ENCODE measurements at regions not wholly inside any gene's neighbourhood (a gene's known extent, or its start where the extent isn't known, plus 50 kb on each side); places are given as distances from the start of the nearest gene placed in this dataset.

- Histone ChIP-seq H3K4me1 (ENCODE audit: control insufficient read depth in 4 of 4, insufficient read depth in 4 of 4, low read length in 3 of 4) (no peaks in the 10 kb centered on the region), H3K9ac (ENCODE audit: low read depth in 1 of 2, low read length in 2 of 2) (no peak overlapping the region), H3K36me3 (ENCODE audit: control insufficient read depth in 4 of 4, insufficient read depth in 3 of 4, low read depth in 1 of 4, low read length in 3 of 4) (no peaks in the 10 kb centered on the region), H3K27ac (ENCODE audit: low read depth in 1 of 2, low read length in 2 of 2) (peak overlapping the region; percentile 42 to 46), H3K27me3 (ENCODE audit: control insufficient read depth in 4 of 4, insufficient read depth in 4 of 4, low read length in 3 of 4) (no peaks in the 10 kb centered on the region), H3K9me3 (ENCODE audit: control insufficient read depth in 4 of 4, low read length in 3 of 4) (no peaks in the 10 kb centered on the region), H3K4me3 (ENCODE audit: low read depth in 1 of 3, low read length in 3 of 3) (no peak overlapping the region)
- no peak for TF ChIP-seq RAD21 (IDR thresholded peaks at IDR 0.05)
- TF ChIP-seq SP1 (IDR thresholded peaks at IDR 0.05): peak; percentile 16
- no peak for TF ChIP-seq HNF4A (conservative IDR thresholded peaks at IDR 0.05)
- no peak for DNase-seq (ENCODE audit: low spot score)
- whole genome bisulfite sequencing: 55% methylated on average over 7 of the region's 7 CpGs
Measured at GRCh38 chr5:159504857-159505304, 174.6 kb upstream of the IL12B start.

GRCh38 chr5:159507055-159507454 is 176.8 kb upstream of the IL12B start:
- WGBS: 73% methylated on average over 2 of the region's 2 CpGs
- Histone ChIP-seq H3K4me3 (ENCODE audit: low read depth in 1 of 3, low read length in 3 of 3) (no peak overlapping the region), H3K27ac (ENCODE audit: low read depth in 1 of 2, low read length in 2 of 2) (no peak overlapping the region), H3K27me3 (ENCODE audit: control insufficient read depth in 4 of 4, insufficient read depth in 4 of 4, low read length in 3 of 4) (no peaks in the 10 kb centered on the region), H3K9me3 (ENCODE audit: control insufficient read depth in 4 of 4, low read length in 3 of 4) (no peaks in the 10 kb centered on the region), H3K9ac (ENCODE audit: low read depth in 1 of 2, low read length in 2 of 2) (no peak overlapping the region), H3K36me3 (ENCODE audit: control insufficient read depth in 4 of 4, insufficient read depth in 3 of 4, low read depth in 1 of 4, low read length in 3 of 4) (no peaks in the 10 kb centered on the region), H3K4me1 (ENCODE audit: control insufficient read depth in 4 of 4, insufficient read depth in 4 of 4, low read length in 3 of 4) (peaks cover 0 to 9% (median 7%) of the 10 kb centered on the region in 4 donors)
- DNase-seq (ENCODE audit: low spot score): no peak
- TF ChIP-seq HNF4G (IDR thresholded peaks at IDR 0.05) (no peak), FOXA1 (IDR thresholded peaks at IDR 0.05) (no peak)

GRCh38 chr5:159507661-159508060 is 177.4 kb upstream of the IL12B start:
- Histone ChIP-seq H3K9ac (ENCODE audit: low read depth in 1 of 2, low read length in 2 of 2) (no peak overlapping the region), H3K27me3 (ENCODE audit: control insufficient read depth in 4 of 4, insufficient read depth in 4 of 4, low read length in 3 of 4) (no peaks in the 10 kb centered on the region), H3K4me1 (ENCODE audit: control insufficient read depth in 4 of 4, insufficient read depth in 4 of 4, low read length in 3 of 4) (peaks cover 0 to 10% (median 8%) of the 10 kb centered on the region in 4 donors), H3K9me3 (ENCODE audit: control insufficient read depth in 4 of 4, low read length in 3 of 4) (no peaks in the 10 kb centered on the region), H3K27ac (ENCODE audit: low read depth in 1 of 2, low read length in 2 of 2) (no peak overlapping the region), H3K4me3 (ENCODE audit: low read depth in 1 of 3, low read length in 3 of 3) (no peak overlapping the region), H3K36me3 (ENCODE audit: control insufficient read depth in 4 of 4, insufficient read depth in 3 of 4, low read depth in 1 of 4, low read length in 3 of 4) (no peaks in the 10 kb centered on the region)
- no peak for DNase-seq (ENCODE audit: low spot score)
- TF ChIP-seq CTCF (IDR thresholded peaks at IDR 0.05; ENCODE audit: low read depth, low read length, missing input control): no peak
- no peak for TF ChIP-seq FOXA2 (IDR thresholded peaks at IDR 0.05)
- no peak for TF ChIP-seq FOXA1 (IDR thresholded peaks at IDR 0.05)
- TF ChIP-seq MAX (IDR thresholded peaks at IDR 0.05): no peak
- no peak for TF ChIP-seq ATF3 (IDR thresholded peaks at IDR 0.05)
- TF ChIP-seq GABPA (IDR thresholded peaks at IDR 0.05 in 1 of 2, conservative IDR thresholded peaks at IDR 0.05 in 1 of 2): no peak
- no peak for TF ChIP-seq HNF4A (conservative IDR thresholded peaks at IDR 0.05)
- no peak for TF ChIP-seq EGR1 (IDR thresholded peaks at IDR 0.05; ENCODE audit: low read depth in 2 of 2)
- TF ChIP-seq ZBTB33 (IDR thresholded peaks at IDR 0.05): no peak
- no peak for TF ChIP-seq REST (IDR thresholded peaks at IDR 0.05)
- no peak for TF ChIP-seq YY1 (IDR thresholded peaks at IDR 0.05)
- TF ChIP-seq RXRA (IDR thresholded peaks at IDR 0.05): no peak
- TF ChIP-seq TAF1 (conservative IDR thresholded peaks at IDR 0.05): no peak
- no peak for TF ChIP-seq HNF4G (IDR thresholded peaks at IDR 0.05)
- no peak for TF ChIP-seq RAD21 (IDR thresholded peaks at IDR 0.05)
- TF ChIP-seq SP1 (IDR thresholded peaks at IDR 0.05): no peak
- 90% methylated on average over 3 of the region's 3 CpGs for WGBS
